GM18870 (cell line): ENCODE measurements at regions not wholly inside any gene's neighbourhood (a gene's known extent, or its start where the extent isn't known, plus 50 kb on each side); places are given as distances from the start of the nearest gene placed in this dataset.

Source experiments
- ATAC-seq: cut with Tn5 transposase; IDR thresholded peaks from one replicate; pipeline ENCODE4 v1.9.1; 2021; ENCODE audit warnings: moderate library complexity; ENCODE audit not compliant: unreplicated experiment

- no peak for ATAC-seq
These were observed 56.3 kb downstream of the SLC24A2 start for GRCh38 chr9:19732441-19732951.

- no peak for ATAC-seq
These were observed 60.7 kb downstream of the SLC24A2 start for GRCh38 chr9:19728101-19728500.

GRCh38 chr9:19725970-19726369, 62.9 kb downstream of the SLC24A2 start:
- no peak for ATAC-seq

- no peak for ATAC-seq
These were observed 68.5 kb downstream of the SLC24A2 start for GRCh38 chr9:19720377-19720776.

- ATAC-seq = no peak
These were observed 85.1 kb downstream of the SLC24A2 start for GRCh38 chr9:19703702-19704101.

GRCh38 chr9:19701991-19702390, 86.8 kb downstream of the SLC24A2 start:
- ATAC-seq = no peak

- no peak for ATAC-seq
These were observed 87.6 kb downstream of the SLC24A2 start for GRCh38 chr9:19701274-19701673.

GRCh38 chr9:19700699-19701098, 88.1 kb downstream of the SLC24A2 start:
- ATAC-seq = no peak

- no peak for ATAC-seq
These were observed 89.1 kb downstream of the SLC24A2 start for GRCh38 chr9:19699756-19700155.

GRCh38 chr9:19698960-19699359, 89.9 kb downstream of the SLC24A2 start:
- ATAC-seq = no peak

- no peak for ATAC-seq
These were observed 94.2 kb downstream of the SLC24A2 start for GRCh38 chr9:19694601-19695000.

- ATAC-seq = no peak
These were observed 98.7 kb downstream of the SLC24A2 start for GRCh38 chr9:19690128-19690527.

GRCh38 chr9:19689328-19690101, 99.3 kb downstream of the SLC24A2 start:
- no peak for ATAC-seq

- ATAC-seq = no peak
These were observed 105.1 kb downstream of the SLC24A2 start for GRCh38 chr9:19683715-19684114.

GRCh38 chr9:19682397-19682796, 106.4 kb downstream of the SLC24A2 start:
- no peak for ATAC-seq

GRCh38 chr9:19681846-19682245, 107.0 kb downstream of the SLC24A2 start:
- no peak for ATAC-seq

- no peak for ATAC-seq
These were observed 110.9 kb downstream of the SLC24A2 start for GRCh38 chr9:19677924-19678323.

GRCh38 chr9:19675492-19675891, 113.3 kb downstream of the SLC24A2 start:
- ATAC-seq = no peak

- ATAC-seq = no peak
These were observed 122.3 kb downstream of the SLC24A2 start for GRCh38 chr9:19666575-19666974.

GRCh38 chr9:19665146-19665863, 123.5 kb downstream of the SLC24A2 start:
- ATAC-seq = peak; percentile 100

GRCh38 chr9:19663570-19663969, 125.3 kb downstream of the SLC24A2 start:
- no peak for ATAC-seq

GRCh38 chr9:19662213-19662612, 126.6 kb downstream of the SLC24A2 start:
- no peak for ATAC-seq
